Rectal smooth muscle tissue (tissue), 1 donor: ENCODE measurements at regions not wholly inside any gene's neighbourhood (a gene's known extent, or its start where the extent isn't known, plus 50 kb on each side); places are given as distances from the start of the nearest gene placed in this dataset.
A peak's percentile ranks its signal among the peaks of the same experiment; 100 is the strongest.
"Not testable (repeated sequence)": the region's sequence is repeated elsewhere in the genome, so short reads cannot be mapped to it uniquely, and the experiment has no call there.

Experiments used
- H3K27ac ChIP-seq: one replicate; pipeline ENCODE4 v1.7.0; 2013; ENCODE audit warnings: low read depth, low read length, inconsistent platforms
- H3K27me3 ChIP-seq: one replicate; pipeline ENCODE4 v1.7.0; 2013; ENCODE audit warnings: low read length; ENCODE audit not compliant: control insufficient read depth, insufficient read depth
- H3K36me3 ChIP-seq: one replicate; pipeline ENCODE4 v1.7.0; 2013; ENCODE audit warnings: low read length; ENCODE audit not compliant: control insufficient read depth, insufficient read depth
- H3K4me1 ChIP-seq: one replicate; pipeline ENCODE4 v1.7.0; 2013; ENCODE audit warnings: low read length; ENCODE audit not compliant: control insufficient read depth, insufficient read depth
- H3K4me3 ChIP-seq: one replicate; pipeline ENCODE4 v1.7.0; 2013; ENCODE audit warnings: low read length
- H3K9ac ChIP-seq: one replicate; pipeline ENCODE4 v1.7.0; 2013; ENCODE audit warnings: low read length

GRCh38 chr2:217004656-217005055 lies 144.8 kb upstream of the TNP1 start:
- Histone ChIP-seq H3K27ac (no peak overlapping the region), H3K4me3 (no peak overlapping the region), H3K4me1 (peaks cover 11% of the 10 kb centered on the region), H3K9ac (no peak overlapping the region), H3K27me3 (no peaks in the 10 kb centered on the region), H3K36me3 (no peaks in the 10 kb centered on the region)

GRCh38 chr2:217001740-217002139 lies 141.9 kb upstream of the TNP1 start:
- Histone ChIP-seq H3K36me3 (no peaks in the 10 kb centered on the region), H3K4me3 (no peak overlapping the region), H3K9ac (no peak overlapping the region), H3K4me1 (peaks cover 7% of the 10 kb centered on the region), H3K27me3 (no peaks in the 10 kb centered on the region), H3K27ac (no peak overlapping the region)

- Histone ChIP-seq H3K4me1 (peaks cover 7% of the 10 kb centered on the region), H3K27me3 (no peaks in the 10 kb centered on the region), H3K27ac (no peak overlapping the region), H3K9ac (no peak overlapping the region), H3K4me3 (no peak overlapping the region), H3K36me3 (no peaks in the 10 kb centered on the region)
These were observed 140.5 kb upstream of the TNP1 start for GRCh38 chr2:217000406-217000805.

GRCh38 chr2:216996279-216996845 lies 136.5 kb upstream of the TNP1 start:
- Histone ChIP-seq H3K27me3 (no peaks in the 10 kb centered on the region), H3K4me3 (no peak overlapping the region), H3K36me3 (no peaks in the 10 kb centered on the region), H3K27ac (no peak overlapping the region), H3K4me1 (no peaks in the 10 kb centered on the region), H3K9ac (no peak overlapping the region)

- Histone ChIP-seq H3K9ac (no peak overlapping the region), H3K27me3 (no peaks in the 10 kb centered on the region), H3K27ac (no peak overlapping the region), H3K4me3 (no peak overlapping the region), H3K36me3 (no peaks in the 10 kb centered on the region), H3K4me1 (no peaks in the 10 kb centered on the region)
These were observed 134.5 kb upstream of the TNP1 start for GRCh38 chr2:216994353-216994854.

GRCh38 chr2:216992056-216992675 lies 132.3 kb upstream of the TNP1 start:
- Histone ChIP-seq H3K4me3 (no peak overlapping the region), H3K27ac (no peak overlapping the region), H3K27me3 (no peaks in the 10 kb centered on the region), H3K9ac (no peak overlapping the region), H3K36me3 (no peaks in the 10 kb centered on the region), H3K4me1 (no peaks in the 10 kb centered on the region)

- no peak overlapping the region for H3K4me3 ChIP-seq
These were observed 131.7 kb upstream of the TNP1 start for GRCh38 chr2:216991563-216991962.

GRCh38 chr2:216989340-216990129 lies 129.7 kb upstream of the TNP1 start:
- Histone ChIP-seq H3K4me1 (no peaks in the 10 kb centered on the region), H3K4me3 (no peak overlapping the region), H3K36me3 (no peaks in the 10 kb centered on the region), H3K27me3 (no peaks in the 10 kb centered on the region), H3K9ac (no peak overlapping the region), H3K27ac (no peak overlapping the region)

More at GRCh38 chr2:216991563-216991962, 131.7 kb upstream of the TNP1 start:
- H3K4me1 ChIP-seq = no peaks in the 10 kb centered on the region
- H3K36me3 ChIP-seq = no peaks in the 10 kb centered on the region
- no peak overlapping the region for H3K27ac ChIP-seq
- H3K27me3 ChIP-seq = no peaks in the 10 kb centered on the region
- no peak overlapping the region for H3K9ac ChIP-seq

- Histone ChIP-seq H3K9ac (no peak overlapping the region), H3K4me3 (no peak overlapping the region), H3K4me1 (no peaks in the 10 kb centered on the region), H3K27me3 (no peaks in the 10 kb centered on the region), H3K36me3 (no peaks in the 10 kb centered on the region), H3K27ac (peak overlapping the region; percentile 7)
These were observed 127.5 kb upstream of the TNP1 start for GRCh38 chr2:216987252-216987821.

GRCh38 chr2:216985658-216986141 lies 125.8 kb upstream of the TNP1 start:
- Histone ChIP-seq H3K27ac (no peak overlapping the region), H3K4me3 (no peak overlapping the region), H3K36me3 (no peaks in the 10 kb centered on the region), H3K27me3 (no peaks in the 10 kb centered on the region), H3K9ac (no peak overlapping the region), H3K4me1 (no peaks in the 10 kb centered on the region)

- Histone ChIP-seq H3K4me3 (no peak overlapping the region), H3K27ac (no peak overlapping the region), H3K36me3 (no peaks in the 10 kb centered on the region)
These were observed 125.1 kb upstream of the TNP1 start for GRCh38 chr2:216984937-216985336.

GRCh38 chr2:216981951-216982350 lies 122.1 kb upstream of the TNP1 start:
- H3K36me3 ChIP-seq, H3K4me1 ChIP-seq, H3K4me3 ChIP-seq, H3K27ac ChIP-seq, H3K9ac ChIP-seq, H3K27me3 ChIP-seq: not testable (repeated sequence)

More at GRCh38 chr2:216984937-216985336, 125.1 kb upstream of the TNP1 start:
- Histone ChIP-seq H3K9ac (no peak overlapping the region), H3K27me3 (no peaks in the 10 kb centered on the region), H3K4me1 (no peaks in the 10 kb centered on the region)
